ENCODE measurements at regions not wholly inside any gene's neighbourhood (a gene's known extent, or its start where the extent isn't known, plus 50 kb on each side); places are given as distances from the start of the nearest gene placed in this dataset.

GRCh38 chr3:177624528-177625495 lies 427.5 kb upstream of the TBL1XR1 start:
- TF ChIP-seq CTCF (conservative IDR thresholded peaks at IDR 0.05; ENCODE audit: low read length) (no peak), EZH2phosphoT487 (IDR thresholded peaks at IDR 0.05; ENCODE audit: borderline replicate concordance) (no peak)

Data from Loucy (cell line).